GM18907 (cell line): ENCODE measurements at regions not wholly inside any gene's neighbourhood (a gene's known extent, or its start where the extent isn't known, plus 50 kb on each side); places are given as distances from the start of the nearest gene placed in this dataset.
"Not testable (repeated sequence)": the region's sequence is repeated elsewhere in the genome, so short reads cannot be mapped to it uniquely, and the experiment has no call there.

Source experiments
- ATAC-seq: cut with Tn5 transposase; IDR thresholded peaks from one replicate; pipeline ENCODE4 v1.9.1; 2021; ENCODE audit warnings: mild to moderate bottlenecking, moderate library complexity; ENCODE audit not compliant: unreplicated experiment

DNA sequence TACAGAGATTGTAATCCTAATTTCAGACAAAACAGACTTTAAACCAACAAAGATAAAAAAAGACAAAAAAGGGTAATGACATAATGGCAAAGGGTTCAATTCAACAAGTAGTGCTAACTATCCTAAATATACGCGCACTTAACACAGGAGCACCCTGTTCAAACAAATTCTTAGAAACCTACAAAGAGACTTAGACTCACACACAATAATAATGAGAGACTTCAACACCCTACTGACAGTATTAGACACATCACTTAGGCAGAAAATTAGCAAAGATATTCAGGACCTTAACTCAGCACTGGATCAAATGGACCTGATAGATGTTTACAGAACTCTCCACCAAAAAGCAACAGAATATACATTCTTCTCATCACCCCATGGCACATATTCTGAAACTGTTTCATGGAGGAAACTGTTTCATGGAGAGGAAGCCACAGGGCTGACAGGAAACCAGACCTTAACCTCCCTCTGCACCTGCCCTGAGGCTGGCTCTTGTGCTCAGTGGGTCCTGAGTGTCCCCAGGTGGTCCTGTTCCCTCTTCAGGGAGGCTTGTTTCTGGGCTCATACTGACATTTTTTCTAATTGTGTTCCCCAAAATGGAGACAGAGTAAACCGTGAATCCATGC lies 54.7 kb downstream of the OR4M2 start:
- peak; percentile 94 for ATAC-seq

DNA sequence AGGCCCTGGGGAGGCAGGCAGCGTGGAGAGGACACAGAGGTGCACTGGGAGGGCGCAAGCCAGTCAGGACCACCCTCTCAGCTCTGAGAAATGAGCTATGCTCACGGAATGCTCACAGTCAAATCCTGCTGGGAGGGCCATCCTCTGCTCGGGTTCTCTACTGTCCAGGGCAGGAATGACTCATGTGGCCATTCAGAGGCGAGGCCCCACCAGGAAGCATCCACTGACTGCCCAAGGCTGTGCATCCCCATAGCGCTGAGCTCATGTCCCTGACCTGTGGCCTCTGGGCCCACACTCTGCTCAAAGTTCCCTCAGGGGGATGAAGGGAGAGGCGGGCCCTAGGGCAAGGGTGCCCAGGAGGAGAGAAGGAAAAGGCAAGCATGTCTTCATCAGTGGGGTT lies 57.2 kb downstream of the OR4M2 start:
- not testable (repeated sequence) for ATAC-seq

DNA sequence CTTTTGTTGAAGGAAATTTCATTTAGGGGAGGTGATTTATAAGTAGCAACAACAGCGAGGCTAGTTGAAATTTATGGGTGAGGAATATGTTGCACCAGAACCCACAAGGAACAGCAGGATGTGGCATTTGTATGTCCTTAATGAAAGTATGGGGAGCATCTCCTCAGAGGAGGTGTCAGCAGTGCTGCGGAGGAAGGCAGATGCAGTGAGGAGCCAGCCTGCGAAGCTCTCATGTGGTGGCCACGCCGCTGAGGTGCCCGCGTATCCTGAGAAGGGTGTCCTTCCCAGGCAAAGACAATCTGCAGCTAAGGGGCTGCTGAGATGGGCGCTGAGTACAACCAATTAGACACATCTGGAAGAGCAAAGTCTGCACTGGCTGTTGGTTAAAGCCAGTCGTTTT lies 60.8 kb downstream of the OR4M2 start:
- not testable (repeated sequence) for ATAC-seq

DNA sequence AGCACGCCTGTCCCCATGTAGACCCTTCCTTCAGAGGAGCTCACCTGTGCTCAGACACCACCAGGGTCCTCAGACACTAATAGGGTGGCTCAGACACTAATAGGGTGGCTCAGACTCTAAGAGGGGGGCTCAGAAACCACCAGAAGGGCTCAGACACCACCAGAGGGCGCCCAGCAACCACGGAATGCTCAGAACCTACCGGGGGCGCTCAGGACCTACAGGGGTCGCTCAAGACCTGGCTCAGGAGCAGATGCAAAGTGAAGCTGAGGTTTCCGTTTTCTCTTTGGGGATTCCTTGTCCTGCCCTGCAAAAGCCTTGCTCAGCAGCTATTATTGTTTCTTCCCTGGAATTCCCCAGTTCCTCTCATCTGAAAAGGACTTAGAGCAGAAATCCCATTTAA lies 67.8 kb downstream of the OR4M2 start:
- ATAC-seq = peak; percentile 100

DNA sequence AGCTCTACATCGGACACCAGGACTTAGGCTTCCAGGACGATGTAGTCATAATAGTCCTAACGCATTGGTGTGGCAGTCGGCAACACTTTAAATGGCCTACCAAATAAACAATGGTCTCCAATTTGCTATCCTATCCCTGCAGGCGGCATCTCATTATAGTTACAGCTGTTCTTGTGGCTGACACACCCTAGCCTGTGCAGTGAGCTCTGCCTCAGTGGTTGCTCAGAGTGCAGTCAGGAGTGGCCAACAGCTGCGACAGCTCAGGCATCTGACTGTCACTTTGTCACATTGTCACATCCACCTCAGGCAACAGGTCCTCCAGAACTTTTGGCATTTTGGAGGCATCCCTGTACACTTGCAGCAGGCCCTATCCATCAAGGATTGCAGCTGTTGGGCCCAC lies 77.9 kb downstream of the OR4M2 start:
- peak; percentile 25 for ATAC-seq

DNA sequence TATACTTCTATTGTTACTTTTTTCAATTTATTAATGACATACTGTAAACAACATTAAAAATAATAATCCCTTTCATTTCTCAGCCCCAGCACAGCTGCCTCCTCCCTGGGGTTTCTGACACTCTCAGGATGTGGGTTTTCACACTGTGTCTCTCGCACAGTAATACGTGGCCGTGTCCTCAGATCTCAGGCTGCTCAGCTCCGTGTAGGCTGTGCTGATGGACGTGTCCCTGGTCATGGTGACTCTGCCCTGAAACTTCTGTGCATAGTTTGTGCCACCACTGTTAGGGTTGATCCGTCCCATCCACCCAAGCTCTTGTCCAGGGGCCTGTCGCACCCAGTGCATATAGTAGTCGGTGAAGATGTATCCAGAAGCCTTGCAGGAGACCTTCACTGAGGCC lies 80.0 kb downstream of the OR4M2 start:
- peak; percentile 42 for ATAC-seq

DNA sequence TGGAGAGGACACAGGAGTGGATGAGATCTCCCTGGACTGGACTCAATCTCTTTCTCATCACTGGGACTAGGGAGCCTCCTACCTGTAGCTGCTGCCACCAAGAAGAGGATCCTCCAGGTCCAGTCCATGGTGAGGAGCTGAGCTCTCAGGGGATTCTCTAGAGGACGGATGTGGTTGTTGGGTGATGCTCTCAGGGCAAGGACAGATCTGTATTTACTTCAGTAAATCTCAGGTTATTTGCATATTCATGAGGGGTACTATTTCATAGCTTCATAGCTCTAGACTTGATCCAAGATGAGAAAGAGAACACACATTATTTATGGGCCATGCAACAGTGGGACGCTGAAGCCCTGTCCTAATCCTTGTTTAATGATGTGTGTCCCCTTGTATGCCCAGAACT lies 80.4 kb downstream of the OR4M2 start:
- ATAC-seq = peak; percentile 85

DNA sequence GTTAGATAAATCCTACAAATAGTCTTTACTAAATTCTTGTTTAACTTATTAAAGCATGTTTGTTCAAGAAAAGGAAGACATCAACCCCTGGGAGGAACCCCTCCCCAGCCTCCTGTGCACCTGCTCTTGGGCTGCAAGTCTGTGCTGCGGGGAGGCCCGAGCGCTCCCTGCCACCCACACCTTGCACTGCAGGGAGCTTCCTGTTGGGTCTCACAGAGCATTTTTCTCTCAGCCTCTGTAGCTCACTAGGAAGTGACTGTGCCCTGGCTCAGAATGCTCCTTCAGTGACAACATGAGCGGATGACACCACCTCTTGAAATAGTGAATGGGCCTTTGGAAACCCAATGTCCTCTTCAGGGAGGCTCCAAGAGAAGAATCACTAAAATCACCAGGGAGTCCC lies 81.1 kb downstream of the OR4M2 start:
- peak; percentile 83 for ATAC-seq

DNA sequence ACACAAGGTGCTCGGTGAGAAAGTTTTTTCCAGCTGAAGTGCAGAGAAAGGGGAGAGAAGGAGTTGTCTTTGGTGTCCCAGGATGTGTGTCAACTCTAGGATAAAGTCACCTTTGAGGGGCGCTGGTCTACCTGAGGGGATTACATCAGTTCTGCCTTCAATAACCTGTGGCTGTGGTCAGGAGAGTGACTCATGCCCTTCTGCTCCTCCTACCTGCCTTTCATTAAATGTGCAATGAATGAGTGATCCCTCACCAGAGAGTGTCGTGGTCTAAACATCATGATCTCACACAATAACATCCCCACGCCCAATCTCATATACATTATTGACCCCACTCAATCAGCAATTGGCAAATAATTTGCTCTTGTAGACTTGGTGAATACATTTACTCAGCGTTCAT lies 83.4 kb downstream of the OR4M2 start:
- not testable (repeated sequence) for ATAC-seq

DNA sequence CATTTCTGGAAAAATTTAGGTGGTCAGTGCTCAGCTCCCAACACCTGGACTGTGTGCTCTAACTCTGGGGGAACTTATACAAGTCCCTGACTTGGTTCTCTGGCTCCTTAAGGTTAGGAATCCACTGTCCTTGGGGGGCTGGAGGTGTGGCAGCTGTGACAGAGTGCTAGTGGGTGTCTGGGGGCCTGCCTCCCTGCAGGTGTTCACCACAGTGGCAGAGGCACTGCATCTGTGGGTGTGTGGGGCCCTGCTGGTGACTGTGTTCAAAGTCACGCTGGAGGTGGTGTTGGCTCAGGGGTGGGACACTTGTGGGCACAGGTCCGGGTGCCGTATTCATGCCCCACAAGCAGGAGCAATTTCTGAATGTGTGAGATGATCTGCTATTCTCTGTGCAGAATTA lies 87.2 kb downstream of the OR4M2 start:
- not testable (repeated sequence) for ATAC-seq

DNA sequence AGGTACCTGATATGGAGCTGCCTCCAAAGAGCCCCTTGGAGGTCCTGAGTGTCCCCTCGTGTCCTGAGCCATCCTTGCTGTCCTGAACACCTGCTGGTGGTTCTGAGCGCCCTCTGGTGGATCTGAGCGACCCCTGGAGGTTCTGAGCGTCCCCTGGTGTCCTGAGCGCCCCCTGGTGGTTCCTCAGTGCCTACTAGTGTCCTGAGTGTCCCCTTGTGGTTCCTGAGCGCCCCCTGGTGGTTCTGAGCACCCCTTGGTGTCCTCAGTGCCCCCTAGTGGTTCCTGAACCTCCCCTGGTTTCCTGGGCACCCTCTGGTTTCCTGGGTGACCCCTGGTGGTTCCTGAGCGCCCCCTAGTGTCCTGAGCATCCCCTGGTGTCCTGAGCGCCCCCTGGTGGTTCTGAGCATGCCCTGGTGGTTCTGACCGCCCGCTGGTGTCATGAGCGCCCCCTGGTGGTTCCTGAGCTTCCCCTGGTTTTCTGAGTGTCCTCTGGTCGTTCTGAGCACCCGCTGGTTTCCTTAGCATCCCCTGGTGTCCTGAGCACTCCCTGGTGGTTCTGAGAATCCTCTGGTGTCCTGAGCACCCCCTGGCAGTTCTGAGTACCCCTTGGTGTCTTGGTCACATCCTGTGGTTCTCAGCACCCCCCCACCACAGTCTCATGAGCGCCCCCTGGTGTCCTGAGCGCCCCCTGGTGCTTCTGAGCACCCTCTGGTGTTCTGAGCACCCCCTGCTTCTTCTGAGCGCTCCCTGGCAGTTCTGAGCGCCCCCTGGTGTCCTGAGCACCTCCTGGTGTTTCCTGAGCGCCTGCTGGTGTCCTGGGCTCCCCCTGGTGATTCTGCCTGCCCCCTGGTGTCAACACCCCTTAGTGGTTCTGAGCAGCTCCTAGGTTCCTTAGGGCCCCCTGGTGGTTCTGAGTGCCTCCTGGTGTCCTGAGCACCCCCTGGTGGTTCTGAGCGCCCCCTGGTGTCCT lies 93.0 kb downstream of the OR4M2 start:
- ATAC-seq = peak; percentile 84

DNA sequence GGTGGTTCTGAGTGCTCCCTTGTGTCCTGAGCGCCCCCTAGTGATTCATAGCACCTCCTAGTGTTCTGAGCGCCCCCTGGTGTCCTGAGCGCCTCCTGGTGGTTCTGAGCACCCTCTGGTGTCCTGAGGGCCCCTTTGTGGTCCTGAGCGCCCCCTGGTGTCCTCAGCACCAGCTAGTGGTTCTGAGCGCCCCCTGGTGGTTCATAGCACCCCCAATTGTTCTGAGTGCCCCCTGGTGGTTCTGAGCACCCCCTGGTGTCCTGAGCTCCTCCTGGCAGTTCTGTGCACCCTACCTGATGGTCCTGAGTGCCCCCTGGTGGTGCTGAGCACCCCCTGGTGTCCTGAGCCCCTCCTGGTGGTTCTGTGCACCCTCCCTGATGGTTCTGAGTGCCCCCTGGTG lies 93.8 kb downstream of the OR4M2 start:
- ATAC-seq = peak; percentile 68

DNA sequence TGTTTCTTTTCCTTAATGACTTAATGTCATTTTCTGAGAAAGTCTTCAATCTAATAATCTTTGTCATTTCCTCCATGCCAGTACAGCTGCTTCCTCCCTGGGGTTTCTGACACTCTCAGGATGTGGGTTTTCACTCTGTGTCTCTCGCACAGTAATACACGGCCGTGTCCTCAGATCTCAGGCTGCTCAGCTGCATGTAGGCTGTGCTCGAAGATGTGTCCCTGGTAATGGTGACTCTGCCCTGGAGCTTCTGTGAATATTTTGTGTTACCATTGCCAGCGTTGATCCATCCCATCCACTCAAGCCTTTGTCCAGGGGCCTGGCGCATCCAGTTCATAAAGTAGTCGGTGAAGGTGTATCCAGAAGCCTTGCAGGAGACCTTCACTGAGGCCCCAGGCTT lies 97.6 kb downstream of the OR4M2 start:
- not testable (repeated sequence) for ATAC-seq

DNA sequence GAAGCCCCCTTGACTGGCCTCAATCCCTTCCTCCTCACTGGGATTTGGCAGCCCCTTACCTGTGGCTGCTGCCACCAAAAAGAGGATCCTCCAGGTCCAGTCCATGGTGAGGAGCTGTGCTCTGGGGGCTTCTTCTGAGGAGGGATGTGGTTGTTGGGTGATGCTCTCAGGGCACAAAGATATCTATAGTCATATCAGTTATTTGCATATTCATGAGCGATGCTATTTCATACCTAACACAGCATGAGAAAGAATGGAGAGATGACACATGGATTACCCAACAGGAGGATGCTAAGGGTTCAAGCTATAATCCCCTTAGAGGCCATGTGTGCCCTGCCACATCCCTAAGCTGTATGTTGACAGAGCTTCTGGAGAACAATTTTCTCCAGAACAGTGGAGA lies 98.1 kb downstream of the OR4M2 start:
- ATAC-seq = not testable (repeated sequence)

DNA sequence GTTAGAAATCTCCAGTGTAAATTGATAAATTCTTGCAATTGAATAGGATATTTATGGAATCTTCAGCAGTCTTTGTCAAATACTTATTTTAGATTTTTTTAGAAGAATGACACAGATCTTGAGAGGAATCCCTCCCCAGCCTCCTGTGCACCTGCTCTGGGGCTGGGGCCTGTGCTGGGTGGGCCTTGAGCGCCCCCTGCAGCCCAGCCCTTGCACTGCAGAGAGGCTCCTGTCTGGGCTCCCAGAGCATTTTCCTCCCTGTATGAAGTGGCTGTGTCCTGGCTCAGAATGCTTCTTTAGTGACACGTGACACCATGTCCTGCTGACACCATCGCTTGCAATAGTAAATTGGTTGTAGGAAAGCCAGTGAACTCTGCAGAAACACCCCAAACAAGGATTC lies 98.7 kb downstream of the OR4M2 start:
- not testable (repeated sequence) for ATAC-seq

DNA sequence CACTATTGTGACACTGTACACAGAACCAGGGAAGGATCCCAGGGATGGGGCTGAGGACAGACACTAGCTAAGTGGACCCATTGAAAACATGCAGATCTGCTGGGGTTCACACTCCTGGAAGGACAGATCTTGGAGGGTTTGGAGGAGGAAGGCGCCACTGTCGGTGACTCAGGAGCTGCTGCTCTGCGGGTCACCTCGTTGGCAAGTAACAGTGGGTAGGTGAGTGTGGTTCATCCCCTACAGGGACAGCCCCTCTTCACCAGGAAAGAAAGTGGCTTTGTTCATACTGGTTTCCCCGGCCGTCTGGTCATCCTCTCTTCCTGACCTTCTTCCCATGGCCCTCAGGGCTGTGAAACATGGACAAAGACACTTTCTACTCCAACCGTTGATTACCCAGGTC lies 100.3 kb downstream of the OR4M2 start:
- not testable (repeated sequence) for ATAC-seq

DNA sequence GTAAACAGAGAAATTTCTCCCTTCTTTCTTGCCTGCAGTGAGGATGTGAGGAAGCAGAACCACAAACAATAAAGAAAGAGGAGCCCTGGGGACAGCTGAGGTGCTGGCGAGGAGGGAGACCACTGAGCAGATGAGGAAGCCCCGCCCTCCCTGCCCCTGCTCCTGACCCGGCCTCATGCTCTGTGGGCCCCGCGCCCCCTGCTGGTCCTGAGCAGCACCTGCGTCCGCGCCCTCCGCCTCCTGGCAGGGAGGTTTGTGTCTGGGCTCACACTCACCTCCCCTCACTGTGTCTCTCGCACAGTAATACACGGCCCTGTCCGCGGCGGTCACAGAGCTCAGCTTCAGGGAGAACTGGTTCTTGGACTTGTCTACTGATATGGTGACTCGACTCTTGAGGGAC lies 104.4 kb downstream of the OR4M2 start:
- ATAC-seq = peak; percentile 66

DNA sequence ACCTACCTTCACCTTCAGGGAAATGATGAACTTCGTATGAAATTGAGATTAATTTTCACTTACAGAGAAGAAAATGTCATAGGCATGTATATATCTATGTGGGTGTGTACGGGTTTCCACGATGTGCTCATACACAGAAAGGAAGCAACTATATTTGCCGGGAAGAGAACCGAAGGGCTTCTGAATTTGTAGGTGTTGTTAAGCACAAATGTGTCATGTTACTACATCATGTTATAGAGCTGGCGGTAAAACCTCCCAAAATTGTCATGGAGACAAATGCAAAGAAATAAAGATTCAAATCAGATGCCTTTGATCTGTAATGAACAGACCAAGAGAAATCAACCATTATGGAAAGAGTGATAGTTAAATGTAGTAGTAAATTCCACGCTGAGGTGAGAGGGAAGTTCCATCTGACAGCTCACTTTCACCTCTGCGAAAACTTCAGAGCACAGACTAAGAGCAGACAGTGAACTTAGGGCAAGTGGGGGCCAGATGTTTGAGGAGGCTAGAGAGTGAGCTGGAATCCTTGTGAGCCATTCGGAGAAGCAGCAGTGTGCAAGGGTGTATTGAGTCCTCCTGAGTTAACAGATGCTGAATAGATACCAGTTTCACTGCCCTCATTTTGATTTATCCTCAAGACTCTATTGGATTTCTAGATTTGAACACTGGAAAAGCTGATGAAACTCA lies 106.7 kb downstream of the OR4M2 start:
- not testable (repeated sequence) for ATAC-seq

DNA sequence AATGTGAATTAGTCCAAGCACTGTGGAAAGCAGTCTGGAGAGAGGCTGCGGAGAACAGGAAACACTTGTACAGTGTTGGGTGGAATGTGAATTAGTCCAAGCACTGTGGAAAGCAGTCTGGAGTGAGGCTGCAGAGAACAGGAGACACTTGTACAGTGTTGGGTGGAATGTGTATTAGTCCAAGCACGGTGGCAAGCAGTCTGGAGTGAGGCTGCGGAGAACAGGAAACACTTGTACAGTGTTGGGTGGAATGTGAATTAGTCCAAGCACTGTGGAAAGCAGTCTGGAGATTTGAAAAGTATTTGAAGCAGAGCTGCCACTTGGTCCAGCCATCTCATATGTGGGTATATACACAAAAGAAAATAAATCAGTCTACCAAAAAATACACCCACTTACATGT lies 111.5 kb downstream of the OR4M2 start:
- not testable (repeated sequence) for ATAC-seq

DNA sequence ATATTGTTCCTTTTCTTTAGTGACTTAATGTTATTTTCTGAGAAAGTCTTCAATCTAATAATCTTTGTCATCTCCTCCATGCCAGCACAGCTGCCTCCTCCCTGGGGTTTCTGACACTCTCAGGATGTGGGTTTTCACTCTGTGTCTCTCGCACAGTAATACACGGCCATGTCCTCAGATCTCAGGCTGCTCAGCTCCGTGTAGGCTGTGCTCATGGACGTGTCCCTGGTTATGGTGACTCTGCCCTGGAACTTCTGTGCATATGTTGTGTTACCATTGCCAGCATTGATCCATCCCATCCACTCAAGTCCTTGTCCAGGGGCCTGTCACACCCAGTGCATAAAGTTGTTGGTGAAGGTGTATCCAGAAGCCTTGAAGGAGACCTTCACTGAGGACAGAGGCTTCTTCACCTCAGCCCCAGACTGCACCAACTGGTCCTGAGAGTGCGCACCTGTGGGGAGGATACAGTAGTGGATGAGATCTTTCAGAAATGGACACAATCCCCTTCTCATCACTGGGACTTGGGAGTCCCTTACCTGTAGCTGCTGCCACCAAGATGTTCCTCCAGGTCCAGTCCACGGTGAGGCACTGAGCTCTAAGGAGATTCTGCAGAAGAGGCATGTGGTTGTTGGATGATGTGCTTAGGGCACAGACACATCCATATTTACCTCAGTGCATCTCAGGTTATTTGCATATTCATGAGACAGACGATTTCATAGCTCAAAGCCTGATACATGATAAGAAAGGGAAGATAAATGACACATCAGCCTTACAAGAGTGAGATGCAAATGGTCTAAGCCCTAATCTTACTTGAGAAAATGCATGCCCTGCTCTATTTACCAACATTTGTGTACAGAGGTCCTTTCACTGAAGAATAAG lies 114.7 kb downstream of the OR4M2 start:
- not testable (repeated sequence) for ATAC-seq

DNA sequence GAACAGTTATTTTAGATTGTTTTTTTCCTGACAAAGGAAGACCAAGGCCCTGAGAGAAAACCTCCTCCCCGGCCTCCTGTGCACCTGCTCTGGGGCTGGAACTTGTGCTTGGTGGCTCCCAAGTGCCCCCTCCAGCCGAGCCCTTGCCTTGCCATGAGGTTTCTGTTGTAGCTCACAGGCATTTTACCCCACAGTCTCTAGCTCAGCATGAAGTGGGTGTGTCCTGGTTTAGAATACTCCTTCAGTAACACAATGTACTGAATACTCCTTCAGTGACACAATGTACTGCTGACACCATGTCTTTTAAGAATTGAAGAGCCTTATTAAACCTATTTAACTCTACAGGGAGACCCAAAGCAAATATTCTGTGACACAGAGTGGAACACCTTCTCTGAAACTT lies 116.1 kb downstream of the OR4M2 start:
- not testable (repeated sequence) for ATAC-seq
